GM12891 (cell line): ENCODE measurements at regions not wholly inside any gene's neighbourhood (a gene's known extent, or its start where the extent isn't known, plus 50 kb on each side); places are given as distances from the start of the nearest gene placed in this dataset.

ENCODE experiments used
- POLR2A ChIP-seq: IDR thresholded peaks from 2 replicates; pipeline ENCODE4 v1.6.1; 2011; ENCODE audit warnings: low read depth, low read length, control low read depth
- POLR2AphosphoS5 ChIP-seq: IDR thresholded peaks from 2 replicates; pipeline ENCODE4 v1.6.1; 2011; ENCODE audit warnings: low read depth, low read length, control low read depth
- SPI1 ChIP-seq: IDR thresholded peaks from 2 replicates; pipeline ENCODE4 v1.6.1; 2011; ENCODE audit warnings: low read depth, low read length, control low read depth
- TAF1 ChIP-seq: IDR thresholded peaks from 2 replicates; pipeline ENCODE4 v1.6.1; 2011; ENCODE audit warnings: low read depth, low read length, control low read depth

DNA sequence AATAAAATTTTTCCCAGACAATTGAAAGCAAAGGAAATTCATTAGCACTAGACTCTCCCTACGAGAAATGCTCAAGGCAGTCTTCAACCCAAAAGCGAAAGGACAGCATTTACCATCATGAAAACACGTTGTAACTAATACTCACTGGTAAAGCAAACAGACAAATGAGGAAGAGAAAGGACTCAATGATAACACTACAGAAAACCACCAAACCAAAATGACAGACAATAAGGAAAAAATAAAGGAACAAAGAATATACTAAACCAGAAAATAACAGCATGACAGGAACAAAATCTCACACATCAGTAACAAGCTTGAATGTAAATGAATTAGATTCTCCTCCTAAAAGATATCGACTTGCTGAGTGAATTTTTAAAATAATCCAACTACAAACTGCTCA is 190.7 kb downstream of the NOL4 start:
- peak; percentile 58 for TF ChIP-seq SPI1
- TF ChIP-seq POLR2A, result no peak
- no peak for TF ChIP-seq POLR2AphosphoS5
- no peak for TF ChIP-seq TAF1
